ENCODE measurements at regions not wholly inside any gene's neighbourhood (a gene's known extent, or its start where the extent isn't known, plus 50 kb on each side); places are given as distances from the start of the nearest gene placed in this dataset.

- no peaks in the 10 kb centered on the region for H3K4me1 ChIP-seq (ENCODE audit: control insufficient read depth, insufficient read depth, low read length)
- H3K27me3 ChIP-seq (ENCODE audit: control insufficient read depth, insufficient read depth, low read length), result no peaks in the 10 kb centered on the region
- H3K9me3 ChIP-seq (replicated peaks; ENCODE audit: control insufficient read depth, low read depth, low read length), result no peaks in the 10 kb centered on the region
- WGBS (ENCODE audit: insufficient coverage), result 72% methylated on average over 2 of the region's 5 CpGs
- DNase-seq, result no peak
- no peak overlapping the region for H3K4me3 ChIP-seq (ENCODE audit: low read length)
- no peak overlapping the region for H3K27ac ChIP-seq (ENCODE audit: low read length)
- H3K36me3 ChIP-seq (ENCODE audit: control insufficient read depth, insufficient read depth, low read length), result no peaks in the 10 kb centered on the region
These were observed 260.2 kb upstream of the PEX5L start for GRCh38 chr3:180296971-180297370.

DNA sequence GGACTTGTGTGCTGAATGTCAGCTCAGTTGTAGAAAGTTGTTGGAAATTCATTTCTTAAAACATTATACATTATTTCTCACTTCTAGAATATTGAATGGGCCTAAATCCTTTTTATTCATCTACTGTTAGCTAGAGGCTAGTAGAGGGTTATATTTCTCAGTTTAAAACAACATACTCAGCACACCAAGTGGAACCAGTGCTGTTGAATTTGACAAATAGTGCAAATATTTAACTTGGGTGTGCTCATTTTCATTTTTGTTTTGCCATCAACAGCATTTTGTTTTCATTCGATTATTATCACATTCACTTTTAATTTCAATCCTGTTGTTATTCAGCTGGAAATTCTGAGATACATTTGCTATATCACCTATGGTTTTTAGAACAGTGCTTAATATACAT is 269.4 kb upstream of the PEX5L start:
- H3K4me1 ChIP-seq (ENCODE audit: control insufficient read depth, insufficient read depth, low read length), result no peaks in the 10 kb centered on the region
- H3K4me3 ChIP-seq (ENCODE audit: low read length), result no peak overlapping the region
- H3K27ac ChIP-seq (ENCODE audit: low read length), result no peak overlapping the region
- WGBS (ENCODE audit: insufficient coverage), result no CpG with 5 or more reads among the region's 1 CpG
- no peaks in the 10 kb centered on the region for H3K9me3 ChIP-seq (replicated peaks; ENCODE audit: control insufficient read depth, low read depth, low read length)
- no peaks in the 10 kb centered on the region for H3K36me3 ChIP-seq (ENCODE audit: control insufficient read depth, insufficient read depth, low read length)
- H3K27me3 ChIP-seq (ENCODE audit: control insufficient read depth, insufficient read depth, low read length), result no peaks in the 10 kb centered on the region
- no peak for DNase-seq

GRCh38 chr3:180306691-180307090 is 270.0 kb upstream of the PEX5L start:
- H3K27me3 ChIP-seq (ENCODE audit: control insufficient read depth, insufficient read depth, low read length), result no peaks in the 10 kb centered on the region
- DNase-seq, result peak; percentile 25
- no peaks in the 10 kb centered on the region for H3K9me3 ChIP-seq (replicated peaks; ENCODE audit: control insufficient read depth, low read depth, low read length)
- WGBS (ENCODE audit: insufficient coverage), result 60% methylated on average over 6 of the region's 7 CpGs
- H3K4me3 ChIP-seq (ENCODE audit: low read length), result no peak overlapping the region
- H3K4me1 ChIP-seq (ENCODE audit: control insufficient read depth, insufficient read depth, low read length), result no peaks in the 10 kb centered on the region
- H3K27ac ChIP-seq (ENCODE audit: low read length), result no peak overlapping the region
- H3K36me3 ChIP-seq (ENCODE audit: control insufficient read depth, insufficient read depth, low read length), result no peaks in the 10 kb centered on the region

GRCh38 chr3:180311242-180311641 is 274.5 kb upstream of the PEX5L start:
- no CpG with 5 or more reads among the region's 1 CpG for WGBS (ENCODE audit: insufficient coverage)

GRCh38 chr3:180316321-180316720 is 279.6 kb upstream of the PEX5L start:
- no peak overlapping the region for H3K27ac ChIP-seq (ENCODE audit: low read length)
- H3K9me3 ChIP-seq (replicated peaks; ENCODE audit: control insufficient read depth, low read depth, low read length), result no peaks in the 10 kb centered on the region
- no CpG with 5 or more reads among the region's 2 CpGs for WGBS (ENCODE audit: insufficient coverage)
- no peaks in the 10 kb centered on the region for H3K27me3 ChIP-seq (ENCODE audit: control insufficient read depth, insufficient read depth, low read length)
- H3K4me1 ChIP-seq (ENCODE audit: control insufficient read depth, insufficient read depth, low read length), result no peaks in the 10 kb centered on the region
- H3K4me3 ChIP-seq (ENCODE audit: low read length), result no peak overlapping the region
- H3K36me3 ChIP-seq (ENCODE audit: control insufficient read depth, insufficient read depth, low read length), result no peaks in the 10 kb centered on the region
- no peak for DNase-seq

More at GRCh38 chr3:180311242-180311641, 274.5 kb upstream of the PEX5L start:
- Histone ChIP-seq H3K27ac (ENCODE audit: low read length) (no peak overlapping the region), H3K4me1 (ENCODE audit: control insufficient read depth, insufficient read depth, low read length) (no peaks in the 10 kb centered on the region), H3K36me3 (ENCODE audit: control insufficient read depth, insufficient read depth, low read length) (no peaks in the 10 kb centered on the region), H3K4me3 (ENCODE audit: low read length) (no peak overlapping the region), H3K27me3 (ENCODE audit: control insufficient read depth, insufficient read depth, low read length) (no peaks in the 10 kb centered on the region), H3K9me3 (replicated peaks; ENCODE audit: control insufficient read depth, low read depth, low read length) (no peaks in the 10 kb centered on the region)
- no peak for DNase-seq

DNA sequence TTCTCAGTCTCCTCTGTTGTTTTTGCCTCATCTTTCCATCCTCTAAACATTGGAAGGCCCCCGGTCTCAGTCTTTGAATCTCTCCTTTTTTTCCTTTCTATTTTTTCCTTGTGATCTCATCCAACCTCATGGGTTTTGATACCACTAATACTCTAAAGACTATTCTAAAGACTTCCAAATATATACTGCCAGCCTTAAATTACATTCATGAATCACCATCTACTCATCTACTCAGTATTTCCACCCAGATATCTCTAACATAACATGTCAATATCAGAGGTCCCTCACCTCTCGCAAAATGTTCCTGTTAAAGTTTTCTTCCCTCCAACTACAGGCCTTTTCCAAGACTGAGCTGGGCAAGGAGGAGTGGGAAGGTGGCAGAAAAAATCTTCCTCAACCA is 282.5 kb upstream of the TTC14 start:
- Histone ChIP-seq H3K4me1 (ENCODE audit: control insufficient read depth, insufficient read depth, low read length) (no peaks in the 10 kb centered on the region), H3K9me3 (replicated peaks; ENCODE audit: control insufficient read depth, low read depth, low read length) (no peaks in the 10 kb centered on the region), H3K27ac (ENCODE audit: low read length) (no peak overlapping the region), H3K4me3 (ENCODE audit: low read length) (no peak overlapping the region), H3K27me3 (ENCODE audit: control insufficient read depth, insufficient read depth, low read length) (no peaks in the 10 kb centered on the region), H3K36me3 (ENCODE audit: control insufficient read depth, insufficient read depth, low read length) (no peaks in the 10 kb centered on the region)
- WGBS (ENCODE audit: insufficient coverage), result 50% methylated on average over 1 of the region's 2 CpGs
- no peak for DNase-seq

- Histone ChIP-seq H3K27me3 (ENCODE audit: control insufficient read depth, insufficient read depth, low read length) (no peaks in the 10 kb centered on the region), H3K27ac (ENCODE audit: low read length) (no peak overlapping the region), H3K36me3 (ENCODE audit: control insufficient read depth, insufficient read depth, low read length) (no peaks in the 10 kb centered on the region), H3K4me1 (ENCODE audit: control insufficient read depth, insufficient read depth, low read length) (no peaks in the 10 kb centered on the region), H3K4me3 (ENCODE audit: low read length) (no peak overlapping the region), H3K9me3 (replicated peaks; ENCODE audit: control insufficient read depth, low read depth, low read length) (no peaks in the 10 kb centered on the region)
- 80% methylated on average over 1 of the region's 4 CpGs for WGBS (ENCODE audit: insufficient coverage)
- DNase-seq, result no peak
These were observed 281.3 kb upstream of the TTC14 start for GRCh38 chr3:180320631-180321030.

GRCh38 chr3:180321534-180321933 is 280.4 kb upstream of the TTC14 start:
- H3K9me3 ChIP-seq (replicated peaks; ENCODE audit: control insufficient read depth, low read depth, low read length), result no peaks in the 10 kb centered on the region
- H3K27ac ChIP-seq (ENCODE audit: low read length), result no peak overlapping the region
- no peaks in the 10 kb centered on the region for H3K36me3 ChIP-seq (ENCODE audit: control insufficient read depth, insufficient read depth, low read length)
- DNase-seq, result no peak
- H3K4me1 ChIP-seq (ENCODE audit: control insufficient read depth, insufficient read depth, low read length), result no peaks in the 10 kb centered on the region
- no peak overlapping the region for H3K4me3 ChIP-seq (ENCODE audit: low read length)
- H3K27me3 ChIP-seq (ENCODE audit: control insufficient read depth, insufficient read depth, low read length), result no peaks in the 10 kb centered on the region

- WGBS (ENCODE audit: insufficient coverage), result 100% methylated on average over 3 of the region's 12 CpGs
- H3K27me3 ChIP-seq (ENCODE audit: control insufficient read depth, insufficient read depth, low read length), result no peaks in the 10 kb centered on the region
- no peaks in the 10 kb centered on the region for H3K4me1 ChIP-seq (ENCODE audit: control insufficient read depth, insufficient read depth, low read length)
- DNase-seq, result no peak
- no peaks in the 10 kb centered on the region for H3K36me3 ChIP-seq (ENCODE audit: control insufficient read depth, insufficient read depth, low read length)
- H3K9me3 ChIP-seq (replicated peaks; ENCODE audit: control insufficient read depth, low read depth, low read length), result no peaks in the 10 kb centered on the region
- no peak overlapping the region for H3K4me3 ChIP-seq (ENCODE audit: low read length)
- no peak overlapping the region for H3K27ac ChIP-seq (ENCODE audit: low read length)
These were observed 279.1 kb upstream of the TTC14 start for GRCh38 chr3:180322829-180323228.

DNA sequence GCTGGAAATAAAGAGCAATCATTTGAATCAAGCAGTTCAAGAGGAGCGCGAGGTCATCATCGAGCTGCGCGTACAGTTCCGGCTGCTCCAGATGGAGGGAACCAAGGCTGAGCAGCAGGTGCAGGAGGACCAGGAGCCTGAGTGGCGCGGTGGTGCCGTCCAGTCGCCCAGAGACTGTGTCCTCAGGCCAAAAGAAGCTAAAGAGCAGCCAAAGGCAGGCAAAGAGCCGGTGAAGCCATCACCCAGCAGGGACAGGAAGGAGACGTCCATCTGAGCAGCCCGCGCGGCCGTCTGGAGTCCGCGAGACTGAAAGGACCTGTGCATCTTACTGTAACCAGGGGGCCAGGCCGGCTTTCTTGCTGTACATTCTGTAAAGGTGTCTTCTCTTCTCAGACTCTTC is 277.2 kb upstream of the TTC14 start:
- no peak for DNase-seq
- no peak overlapping the region for H3K27ac ChIP-seq (ENCODE audit: low read length)
- H3K4me1 ChIP-seq (ENCODE audit: control insufficient read depth, insufficient read depth, low read length), result no peaks in the 10 kb centered on the region
- 89% methylated on average over 15 of the region's 19 CpGs for WGBS (ENCODE audit: insufficient coverage)
- H3K4me3 ChIP-seq (ENCODE audit: low read length), result no peak overlapping the region
- H3K9me3 ChIP-seq (replicated peaks; ENCODE audit: control insufficient read depth, low read depth, low read length), result no peaks in the 10 kb centered on the region
- no peaks in the 10 kb centered on the region for H3K36me3 ChIP-seq (ENCODE audit: control insufficient read depth, insufficient read depth, low read length)
- no peaks in the 10 kb centered on the region for H3K27me3 ChIP-seq (ENCODE audit: control insufficient read depth, insufficient read depth, low read length)

DNA sequence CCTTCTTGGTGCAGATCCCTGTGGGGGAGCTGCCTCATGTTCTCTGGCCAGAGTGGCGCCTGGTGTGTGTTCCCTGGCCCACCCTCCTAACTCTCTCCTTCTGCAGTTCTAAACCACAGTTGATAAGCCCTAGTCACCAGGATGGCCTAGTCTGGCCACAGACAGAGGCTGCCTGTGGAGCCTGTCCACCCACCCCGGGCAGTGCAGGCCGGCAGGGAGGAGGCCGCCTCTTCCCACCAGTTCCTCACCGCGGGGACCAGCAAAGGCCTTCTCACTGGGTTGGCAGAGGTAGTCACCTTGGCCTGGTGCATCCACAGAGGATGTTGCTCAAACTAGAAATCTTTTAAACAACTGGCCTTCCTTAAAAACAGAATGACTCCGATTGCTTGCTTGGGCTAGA is 276.4 kb upstream of the TTC14 start:
- H3K4me1 ChIP-seq (ENCODE audit: control insufficient read depth, insufficient read depth, low read length), result no peaks in the 10 kb centered on the region
- 90% methylated on average over 4 of the region's 7 CpGs for WGBS (ENCODE audit: insufficient coverage)
- no peak for DNase-seq
- no peaks in the 10 kb centered on the region for H3K27me3 ChIP-seq (ENCODE audit: control insufficient read depth, insufficient read depth, low read length)
- no peaks in the 10 kb centered on the region for H3K36me3 ChIP-seq (ENCODE audit: control insufficient read depth, insufficient read depth, low read length)
- H3K4me3 ChIP-seq (ENCODE audit: low read length), result no peak overlapping the region
- H3K9me3 ChIP-seq (replicated peaks; ENCODE audit: control insufficient read depth, low read depth, low read length), result no peaks in the 10 kb centered on the region
- no peak overlapping the region for H3K27ac ChIP-seq (ENCODE audit: low read length)

Measured in muscle of leg (tissue), 3 donors.